ENCODE measurements at regions not wholly inside any gene's neighbourhood (a gene's known extent, or its start where the extent isn't known, plus 50 kb on each side); places are given as distances from the start of the nearest gene placed in this dataset.
A peak's percentile ranks its signal among the peaks of the same experiment; 100 is the strongest.

DNA sequence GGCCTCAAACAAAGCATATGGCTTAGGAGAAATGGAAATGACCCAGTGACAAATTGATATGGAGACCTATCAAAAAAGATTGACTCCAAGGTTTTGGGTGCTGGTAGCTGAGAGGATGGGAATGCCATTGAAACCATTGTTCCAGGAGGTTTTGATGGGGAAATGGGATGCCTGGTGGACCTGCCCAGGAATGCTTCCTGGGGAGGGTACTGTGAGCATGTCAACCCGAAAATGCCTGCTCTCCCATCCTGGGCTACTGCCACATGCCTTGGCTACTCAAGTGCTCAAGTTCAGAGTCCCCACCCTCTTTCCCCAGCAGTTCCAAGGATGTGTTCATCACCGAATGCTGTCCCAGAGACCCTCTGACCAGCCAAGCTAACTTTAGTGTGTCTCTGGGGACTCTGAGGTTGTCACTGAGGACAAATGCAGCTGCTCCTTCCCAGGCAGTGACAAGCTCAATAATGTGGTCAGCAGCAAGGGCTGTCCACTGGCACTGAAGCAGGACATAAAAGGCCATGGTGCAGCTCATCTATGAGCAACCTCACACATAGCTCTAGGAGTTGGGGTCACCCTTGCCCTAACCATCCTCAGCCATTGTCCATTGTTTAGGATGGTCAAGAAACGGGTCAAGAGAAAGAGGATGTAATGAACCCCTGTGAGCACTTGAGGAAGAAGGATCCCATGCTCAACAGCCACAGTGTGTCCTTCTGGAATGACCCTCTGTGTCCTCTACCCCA, 83.7 kb downstream of the TRIM29 start:
- no peak overlapping the region for H2BK15ac ChIP-seq (ENCODE audit: low read depth, low read length)
- H2AK5ac ChIP-seq (ENCODE audit: insufficient read length, low read length): no peak overlapping the region
- no peak overlapping the region for H3K23ac ChIP-seq (ENCODE audit: insufficient read length, low read depth, low read length)
- H2AFZ ChIP-seq (ENCODE audit: low read length): no peak overlapping the region
- peak; percentile 5 for DNase-seq
- no peak overlapping the region for H3K27ac Mint-ChIP-seq
- H4K91ac ChIP-seq (ENCODE audit: insufficient read length, low read depth, low read length): no peak overlapping the region
- H3K4me1 ChIP-seq (ENCODE audit: insufficient read depth, low read length): peaks cover 23% of the 10 kb centered on the region
- H4K20me1 ChIP-seq (ENCODE audit: control insufficient read depth, insufficient read depth, insufficient read length): no peaks in the 10 kb centered on the region
- H3K56ac ChIP-seq (ENCODE audit: insufficient read length, low read depth, low read length): no peak overlapping the region
- no peak overlapping the region for H3T11ph ChIP-seq (ENCODE audit: low read length)
- no peak overlapping the region for H4K8ac ChIP-seq (replicated peaks; ENCODE audit: insufficient read length, low read depth, low read length)
- H2BK5ac ChIP-seq (ENCODE audit: insufficient read length, low read length): no peak overlapping the region
- H3K9me3 ChIP-seq (ENCODE audit: control insufficient read depth, low read depth, low read length): no peaks in the 10 kb centered on the region
- H3K27me3 Mint-ChIP-seq (ENCODE audit: low read depth): peaks cover 5% of the 10 kb centered on the region
- no peak overlapping the region for H2BK20ac ChIP-seq (ENCODE audit: low read depth, low read length, poor library complexity, severe bottlenecking)
- H4K5ac ChIP-seq (ENCODE audit: insufficient read length, low read depth, low read length): no peak overlapping the region
- no peaks in the 10 kb centered on the region for H3K79me1 ChIP-seq (ENCODE audit: insufficient read depth, low read depth, low read length, poor library complexity, severe bottlenecking)
- H3K14ac ChIP-seq (ENCODE audit: insufficient read depth, low read length): no peak overlapping the region
- H3K4me1 Mint-ChIP-seq: peaks cover 33 to 36% of the 10 kb centered on the region in 2 experiments
- H3K36me3 Mint-ChIP-seq (ENCODE audit: insufficient read depth in 1 of 3, low read depth in 3 of 3): peaks cover 2 to 15% (median 7%) of the 10 kb centered on the region in 3 experiments; a peak in 5 of 7 replicates
- H3K79me2 ChIP-seq (ENCODE audit: insufficient read depth, low read length): no peaks in the 10 kb centered on the region
- H2BK120ac ChIP-seq (ENCODE audit: low read depth, low read length, poor library complexity, severe bottlenecking): no peak overlapping the region
- H3K9me3 Mint-ChIP-seq: peaks cover 5 to 7% of the 10 kb centered on the region in 2 experiments; a peak in 4 of 5 replicates
- H3K23me2 ChIP-seq (ENCODE audit: insufficient read length, low read depth, low read length, poor library complexity, severe bottlenecking): no peaks in the 10 kb centered on the region
- H3K27me3 ChIP-seq (ENCODE audit: insufficient read depth, low read length): no peaks in the 10 kb centered on the region
- no CpG with 5 or more reads among the region's 3 CpGs for WGBS (ENCODE audit: extremely low coverage, insufficient read length, low lambda C conversion rate)
- no peak overlapping the region for H3K4ac ChIP-seq (ENCODE audit: low read depth, low read length)
- TF ChIP-seq, protein P1, sequence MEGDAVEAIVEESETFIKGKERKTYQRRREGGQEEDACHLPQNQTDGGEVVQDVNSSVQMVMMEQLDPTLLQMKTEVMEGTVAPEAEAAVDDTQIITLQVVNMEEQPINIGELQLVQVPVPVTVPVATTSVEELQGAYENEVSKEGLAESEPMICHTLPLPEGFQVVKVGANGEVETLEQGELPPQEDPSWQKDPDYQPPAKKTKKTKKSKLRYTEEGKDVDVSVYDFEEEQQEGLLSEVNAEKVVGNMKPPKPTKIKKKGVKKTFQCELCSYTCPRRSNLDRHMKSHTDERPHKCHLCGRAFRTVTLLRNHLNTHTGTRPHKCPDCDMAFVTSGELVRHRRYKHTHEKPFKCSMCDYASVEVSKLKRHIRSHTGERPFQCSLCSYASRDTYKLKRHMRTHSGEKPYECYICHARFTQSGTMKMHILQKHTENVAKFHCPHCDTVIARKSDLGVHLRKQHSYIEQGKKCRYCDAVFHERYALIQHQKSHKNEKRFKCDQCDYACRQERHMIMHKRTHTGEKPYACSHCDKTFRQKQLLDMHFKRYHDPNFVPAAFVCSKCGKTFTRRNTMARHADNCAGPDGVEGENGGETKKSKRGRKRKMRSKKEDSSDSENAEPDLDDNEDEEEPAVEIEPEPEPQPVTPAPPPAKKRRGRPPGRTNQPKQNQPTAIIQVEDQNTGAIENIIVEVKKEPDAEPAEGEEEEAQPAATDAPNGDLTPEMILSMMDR (conservative IDR thresholded peaks at IDR 0.05): no peak
- H3K18ac ChIP-seq (ENCODE audit: insufficient read length, low read depth, low read length): no peak overlapping the region
- H2BK12ac ChIP-seq (ENCODE audit: insufficient read length, low read depth, low read length): no peak overlapping the region
- H3K4me2 ChIP-seq (ENCODE audit: insufficient read depth, insufficient read length, low read length): no peak overlapping the region
- H3K4me3 Mint-ChIP-seq: no peak overlapping the region
- no peak overlapping the region for H3K27ac ChIP-seq (ENCODE audit: insufficient read length, low read depth, low read length)
- H3K9ac ChIP-seq (ENCODE audit: extremely low read depth, insufficient read length, low read length): no peak overlapping the region
